Suprapubic skin (tissue), 4 donors: ENCODE measurements at regions not wholly inside any gene's neighbourhood (a gene's known extent, or its start where the extent isn't known, plus 50 kb on each side); places are given as distances from the start of the nearest gene placed in this dataset.

Experiments
- DNase-seq, 2 donors: peaks; one replicate each; pipeline ENCODE4 v3.0.0-alpha.2; 2019; ENCODE audit warnings: low spot score in 2 of 2
- H3K27ac ChIP-seq: fragments of 200-600 bp; sonication (generic); one replicate; pipeline ENCODE4 v1.5.1; 2019
- H3K27me3 ChIP-seq: fragments of 200-600 bp; sonication (generic); one replicate; pipeline ENCODE4 v1.5.1; 2019
- H3K36me3 ChIP-seq: fragments of 200-600 bp; sonication (generic); one replicate; pipeline ENCODE4 v1.5.1; 2019
- H3K4me1 ChIP-seq: fragments of 200-600 bp; sonication (generic); one replicate; pipeline ENCODE4 v1.5.1; 2019
- H3K4me3 ChIP-seq: fragments of 200-600 bp; sonication (generic); one replicate; pipeline ENCODE4 v1.5.1; 2019; ENCODE audit warnings: mild to moderate bottlenecking
- H3K9me3 ChIP-seq: fragments of 200-600 bp; sonication (generic); one replicate; pipeline ENCODE4 v1.5.1; 2019
- CTCF ChIP-seq, 2 donors: fragments of 200-600 bp in 1 of 2; fragments of 450-650 bp in 1 of 2; sonication (generic) in 1 of 2; IDR thresholded peaks; one replicate each; pipeline ENCODE4 v1.5.1; 2016 to 2019; ENCODE audit warnings: antibody characterized with exemption in 2 of 2, mild to moderate bottlenecking in 1 of 2, moderate library complexity in 1 of 2
- EP300 ChIP-seq: sonication (generic); formaldehyde crosslinking; IDR thresholded peaks from one replicate; pipeline ENCODE4 v1.6.1; 2017; ENCODE audit warnings: antibody characterized with exemption
- POLR2A ChIP-seq, 2 donors: fragments of 450-650 bp; IDR thresholded peaks; one replicate each; pipeline ENCODE4 v1.6.1; 2017; ENCODE audit warnings: antibody characterized with exemption in 2 of 2, mild to moderate bottlenecking in 2 of 2, moderate library complexity in 2 of 2
- POLR2AphosphoS5 ChIP-seq, 3 donors: sonication (generic); formaldehyde crosslinking; IDR thresholded peaks; one replicate each; pipeline ENCODE4 v1.6.1; 2017; ENCODE audit warnings: antibody characterized with exemption in 3 of 3
- WGBS: methylation state at CpG from one replicate; pipeline ENCODE4 v1.1.5; 2018; 5-methylcytosine and 5-hydroxymethylcytosine counted together

DNA sequence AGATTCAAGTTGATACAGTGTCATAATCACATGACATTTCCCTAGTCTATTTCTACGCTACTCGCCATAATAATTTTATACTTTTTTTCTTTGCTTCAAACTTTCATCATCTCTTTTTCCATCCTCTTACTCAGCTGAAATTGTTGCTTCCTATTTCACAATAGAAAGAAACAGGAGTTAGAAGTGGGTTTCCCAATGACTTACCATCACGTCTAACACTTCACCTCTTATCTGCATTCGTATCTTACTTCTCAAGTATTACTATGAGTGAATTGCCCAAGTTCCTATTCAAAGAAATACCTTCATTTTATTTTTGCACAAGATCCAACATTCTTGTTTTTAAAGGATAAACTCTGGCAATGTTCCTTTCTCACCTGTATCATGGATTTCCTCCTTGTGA, 1539.9 kb downstream of the SI start:
- Histone ChIP-seq H3K9me3 (no peaks in the 10 kb centered on the region), H3K27ac (no peak overlapping the region)
- no peak for DNase-seq

GRCh38 chr3:163533381-163533780, 1544.9 kb downstream of the SI start:
- no peaks in the 10 kb centered on the region for H3K36me3 ChIP-seq
- WGBS, result 71% methylated on average over 1 of the region's 1 CpG
- H3K9me3 ChIP-seq, result no peaks in the 10 kb centered on the region
- no peaks in the 10 kb centered on the region for H3K4me1 ChIP-seq
- H3K4me3 ChIP-seq, result no peak overlapping the region
- no peak for DNase-seq
- no peak for TF ChIP-seq CTCF (IDR thresholded peaks at IDR 0.05)
- no peak for TF ChIP-seq POLR2A (IDR thresholded peaks at IDR 0.05)
- TF ChIP-seq POLR2AphosphoS5 (IDR thresholded peaks at IDR 0.05), result no peak
- TF ChIP-seq EP300, result no peak
- H3K27me3 ChIP-seq, result no peaks in the 10 kb centered on the region
- no peak overlapping the region for H3K27ac ChIP-seq

More for the DNA sequence above, 1539.9 kb downstream of the SI start:
- Histone ChIP-seq H3K36me3 (no peaks in the 10 kb centered on the region), H3K4me1 (no peaks in the 10 kb centered on the region), H3K27me3 (no peaks in the 10 kb centered on the region), H3K4me3 (no peak overlapping the region)
- 89% methylated on average over 4 of the region's 4 CpGs for WGBS
- TF ChIP-seq CTCF (IDR thresholded peaks at IDR 0.05) (no peak), POLR2A (IDR thresholded peaks at IDR 0.05) (no peak), EP300 (no peak), POLR2AphosphoS5 (IDR thresholded peaks at IDR 0.05) (no peak)

DNA sequence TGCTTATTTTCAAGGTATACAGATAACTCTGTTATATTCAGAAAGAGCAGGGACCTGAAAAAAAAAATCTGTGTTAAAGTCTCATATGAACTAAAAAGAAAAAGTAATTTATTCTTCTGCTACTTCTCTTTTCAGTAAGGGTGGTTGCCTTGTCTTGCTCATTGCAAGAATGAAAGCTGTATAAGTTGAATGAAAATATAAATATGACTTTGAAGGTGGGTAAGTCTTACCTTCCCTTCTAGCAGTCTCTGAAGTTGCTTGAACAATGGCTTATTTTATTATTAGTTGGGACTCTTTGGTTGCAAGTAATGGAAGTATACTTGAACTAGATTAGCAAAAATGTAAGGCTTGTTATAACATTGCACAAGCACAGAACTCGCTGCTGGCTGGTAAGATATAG, 1554.9 kb downstream of the SI start:
- Histone ChIP-seq H3K27me3 (no peaks in the 10 kb centered on the region), H3K27ac (no peak overlapping the region), H3K4me3 (no peak overlapping the region), H3K9me3 (no peaks in the 10 kb centered on the region), H3K36me3 (no peaks in the 10 kb centered on the region), H3K4me1 (no peaks in the 10 kb centered on the region)
- TF ChIP-seq POLR2AphosphoS5 (IDR thresholded peaks at IDR 0.05) (no peak), CTCF (IDR thresholded peaks at IDR 0.05) (no peak), POLR2A (IDR thresholded peaks at IDR 0.05) (no peak), EP300 (no peak)
- WGBS, result 60% methylated on average over 1 of the region's 1 CpG
- DNase-seq, result no peak

GRCh38 chr3:163521261-163521660, 1557.0 kb downstream of the SI start:
- H3K36me3 ChIP-seq, result no peaks in the 10 kb centered on the region
- no peak for TF ChIP-seq EP300
- no peak for TF ChIP-seq CTCF (IDR thresholded peaks at IDR 0.05)
- TF ChIP-seq POLR2A (IDR thresholded peaks at IDR 0.05), result no peak
- TF ChIP-seq POLR2AphosphoS5 (IDR thresholded peaks at IDR 0.05), result no peak
- H3K4me3 ChIP-seq, result no peak overlapping the region
- H3K27ac ChIP-seq, result no peak overlapping the region
- WGBS, result 72% methylated on average over 1 of the region's 1 CpG
- no peaks in the 10 kb centered on the region for H3K9me3 ChIP-seq
- no peaks in the 10 kb centered on the region for H3K4me1 ChIP-seq
- no peaks in the 10 kb centered on the region for H3K27me3 ChIP-seq
- no peak for DNase-seq

DNA sequence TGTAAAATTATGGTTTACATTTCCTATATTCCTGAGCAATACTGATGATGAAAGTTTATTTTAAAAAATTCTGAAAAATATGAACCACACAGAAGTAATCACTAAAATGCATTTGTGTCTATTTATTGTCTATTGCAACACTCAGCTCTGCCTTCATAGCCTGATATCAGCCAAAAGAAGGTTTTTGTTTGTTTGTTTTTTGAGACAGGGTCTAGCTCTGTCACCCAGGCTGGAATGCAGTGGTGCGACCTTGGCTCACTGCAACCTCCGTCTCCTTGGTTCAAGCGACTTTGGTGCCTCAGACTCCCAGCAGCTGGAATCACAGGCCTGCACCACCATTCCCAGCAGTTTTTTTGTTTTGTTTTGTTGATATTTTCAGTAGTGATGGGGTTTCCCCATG, 1560.2 kb downstream of the SI start:
- Histone ChIP-seq H3K4me3 (no peak overlapping the region), H3K4me1 (no peaks in the 10 kb centered on the region), H3K9me3 (no peaks in the 10 kb centered on the region), H3K27me3 (no peaks in the 10 kb centered on the region), H3K27ac (no peak overlapping the region), H3K36me3 (no peaks in the 10 kb centered on the region)
- 96% methylated on average over 3 of the region's 3 CpGs for WGBS
- no peak for DNase-seq
- TF ChIP-seq EP300 (no peak), POLR2AphosphoS5 (IDR thresholded peaks at IDR 0.05) (no peak), POLR2A (IDR thresholded peaks at IDR 0.05) (no peak), CTCF (IDR thresholded peaks at IDR 0.05) (no peak)
